Cardiac fibroblast (primary cell): ENCODE measurements at regions not wholly inside any gene's neighbourhood (a gene's known extent, or its start where the extent isn't known, plus 50 kb on each side); places are given as distances from the start of the nearest gene placed in this dataset.
"Not testable (repeated sequence)": the region's sequence is repeated elsewhere in the genome, so short reads cannot be mapped to it uniquely, and the experiment has no call there.

Experiments
- DNase-seq, 2 donors: peaks; one replicate each; pipeline versions ENCODE4 v3.0.0 to v3.0.0-alpha.2; 2010; ENCODE audit warnings: low read depth in 2 of 2
- H3K4me3 ChIP-seq, 2 donors: replicated peaks in 1 of 2; 1 replicate in 1 of 2; 2 replicates in 1 of 2; pipeline ENCODE4 v1.5.1; 2011; ENCODE audit warnings: low read depth in 2 of 2, low read length in 2 of 2, mild to moderate bottlenecking in 2 of 2, moderate library complexity in 1 of 2
- CTCF ChIP-seq: IDR thresholded peaks from one replicate; pipeline ENCODE4 v1.5.1; 2011; ENCODE audit warnings: low read depth, mild to moderate bottlenecking, low read length, inconsistent platforms

- DNase-seq, result no peak
- no peak for TF ChIP-seq CTCF
- H3K4me3 ChIP-seq, result no peak overlapping the region
Observed at GRCh38 chr21:9758141-9758540, 763.2 kb upstream of the TPTE start.

- DNase-seq, result no peak
- TF ChIP-seq CTCF, result no peak
- no peak overlapping the region for H3K4me3 ChIP-seq
Observed at GRCh38 chr21:9758888-9759287, 762.5 kb upstream of the TPTE start.

GRCh38 chr21:9759972-9760371 lies 761.4 kb upstream of the TPTE start:
- no peak overlapping the region for H3K4me3 ChIP-seq
- no peak for TF ChIP-seq CTCF
- no peak for DNase-seq

GRCh38 chr21:9760398-9761074 lies 760.8 kb upstream of the TPTE start:
- no peak overlapping the region for H3K4me3 ChIP-seq
- DNase-seq, result no peak
- no peak for TF ChIP-seq CTCF

- DNase-seq, result no peak
- no peak overlapping the region for H3K4me3 ChIP-seq
- TF ChIP-seq CTCF, result no peak
Observed at GRCh38 chr21:9763306-9763705, 758.1 kb upstream of the TPTE start.

- DNase-seq, result no peak
- no peak for TF ChIP-seq CTCF
- H3K4me3 ChIP-seq, result no peak overlapping the region
Observed at GRCh38 chr21:9763807-9764206, 757.6 kb upstream of the TPTE start.

- not testable (repeated sequence) for DNase-seq, H3K4me3 ChIP-seq
Observed at GRCh38 chr21:9764294-9764693, 757.1 kb upstream of the TPTE start.

GRCh38 chr21:9765538-9765937 lies 755.8 kb upstream of the TPTE start:
- not testable (repeated sequence) for DNase-seq, H3K4me3 ChIP-seq

- DNase-seq, H3K4me3 ChIP-seq: not testable (repeated sequence)
Observed at GRCh38 chr21:9766890-9767591, 754.3 kb upstream of the TPTE start.
